Astrocyte (in vitro differentiated cells and primary cell): ENCODE measurements at regions not wholly inside any gene's neighbourhood (a gene's known extent, or its start where the extent isn't known, plus 50 kb on each side); places are given as distances from the start of the nearest gene placed in this dataset.

Source experiments
- EZH2 ChIP-seq: IDR thresholded peaks from 2 replicates; pipeline ENCODE4 v1.6.1; 2012; ENCODE audit warnings: mild to moderate bottlenecking, low read length, inconsistent platforms; ENCODE audit not compliant: insufficient read depth
- TF ChIP-seq, protein P1 (sequence below): IDR thresholded peaks from 2 replicates; pipeline ENCODE4 v1.5.1; 2011; ENCODE audit warnings: low read depth, mild to moderate bottlenecking, inconsistent platforms, low read length, moderate library complexity; ENCODE audit not compliant: insufficient read depth

DNA sequence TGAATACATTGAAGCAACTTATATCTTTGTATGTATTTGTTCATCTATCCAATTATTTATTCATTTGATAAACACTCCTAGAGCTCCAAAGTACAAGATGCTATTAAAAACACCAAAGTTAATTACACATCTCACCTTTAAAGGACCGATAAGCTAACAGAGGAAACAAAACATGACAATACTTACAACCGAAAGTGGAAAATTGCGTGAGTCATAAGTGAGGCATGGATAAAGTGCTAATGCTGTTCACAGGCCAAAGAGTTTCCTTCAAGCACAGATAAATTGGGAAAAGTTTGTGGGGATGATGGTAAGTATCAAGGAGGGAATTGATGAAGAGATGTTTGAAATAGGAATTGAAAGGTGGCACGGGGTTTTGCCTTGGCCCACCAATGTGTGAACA is 172.8 kb upstream of the KITLG start:
- TF ChIP-seq, protein P1, sequence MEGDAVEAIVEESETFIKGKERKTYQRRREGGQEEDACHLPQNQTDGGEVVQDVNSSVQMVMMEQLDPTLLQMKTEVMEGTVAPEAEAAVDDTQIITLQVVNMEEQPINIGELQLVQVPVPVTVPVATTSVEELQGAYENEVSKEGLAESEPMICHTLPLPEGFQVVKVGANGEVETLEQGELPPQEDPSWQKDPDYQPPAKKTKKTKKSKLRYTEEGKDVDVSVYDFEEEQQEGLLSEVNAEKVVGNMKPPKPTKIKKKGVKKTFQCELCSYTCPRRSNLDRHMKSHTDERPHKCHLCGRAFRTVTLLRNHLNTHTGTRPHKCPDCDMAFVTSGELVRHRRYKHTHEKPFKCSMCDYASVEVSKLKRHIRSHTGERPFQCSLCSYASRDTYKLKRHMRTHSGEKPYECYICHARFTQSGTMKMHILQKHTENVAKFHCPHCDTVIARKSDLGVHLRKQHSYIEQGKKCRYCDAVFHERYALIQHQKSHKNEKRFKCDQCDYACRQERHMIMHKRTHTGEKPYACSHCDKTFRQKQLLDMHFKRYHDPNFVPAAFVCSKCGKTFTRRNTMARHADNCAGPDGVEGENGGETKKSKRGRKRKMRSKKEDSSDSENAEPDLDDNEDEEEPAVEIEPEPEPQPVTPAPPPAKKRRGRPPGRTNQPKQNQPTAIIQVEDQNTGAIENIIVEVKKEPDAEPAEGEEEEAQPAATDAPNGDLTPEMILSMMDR, result no peak
- TF ChIP-seq EZH2, result no peak
